GM10248 (cell line): ENCODE measurements at regions not wholly inside any gene's neighbourhood (a gene's known extent, or its start where the extent isn't known, plus 50 kb on each side); places are given as distances from the start of the nearest gene placed in this dataset.

Experiments used
- CTCF ChIA-PET: fragments of 300-600 bp; sonication (Branson Sonifier 250); formaldehyde crosslinking; extraction: SDS; loops from one replicate; lab custom pipeline; 2021; ENCODE audit warnings: antibody characterized with exemption; lab: Yijun Ruan, JAX
- POLR2A ChIA-PET: fragments of 350-650 bp; sonication (Branson Sonifier 250); formaldehyde crosslinking; extraction: SDS; loops from one replicate; lab custom pipeline; 2020; ENCODE audit warnings: antibody characterized with exemption; lab: Yijun Ruan, JAX
- DNase-seq: peaks from one replicate; pipeline ENCODE4 v3.0.0; 2012; ENCODE audit errors: extremely low spot score
- TF ChIP-seq, protein P1 (sequence below): IDR thresholded peaks from 2 replicates; pipeline ENCODE4 v1.5.1; 2012; ENCODE audit warnings: mild to moderate bottlenecking, low read depth; ENCODE audit errors: extremely low read depth, missing control alignments, control extremely low read depth

GRCh38 chr14:83825843-83826242, 1704.1 kb upstream of the FLRT2 start:
- ChIA-PET POLR2A (no interaction called here), CTCF (no interaction called here)

DNA sequence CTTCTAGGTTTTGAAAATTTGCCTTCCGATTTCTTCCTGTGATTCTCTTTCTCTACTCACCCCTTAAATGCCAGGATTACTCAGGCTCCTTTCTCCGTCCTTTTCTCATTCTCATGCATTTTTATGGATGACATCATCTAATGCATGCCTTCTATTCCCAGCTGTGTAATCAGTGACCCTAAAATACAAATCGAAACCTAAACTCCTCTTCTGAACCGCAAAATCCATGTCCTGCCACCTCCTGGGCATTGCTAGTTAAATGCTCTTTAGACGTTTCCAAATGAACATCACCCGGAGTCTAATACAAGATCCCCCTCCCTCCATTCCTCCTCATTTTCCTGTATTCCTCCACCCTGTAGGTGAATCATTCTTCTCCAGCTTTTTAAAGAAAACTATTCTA, 1703.1 kb upstream of the FLRT2 start:
- DNase-seq, result no peak
- TF ChIP-seq, protein P1, sequence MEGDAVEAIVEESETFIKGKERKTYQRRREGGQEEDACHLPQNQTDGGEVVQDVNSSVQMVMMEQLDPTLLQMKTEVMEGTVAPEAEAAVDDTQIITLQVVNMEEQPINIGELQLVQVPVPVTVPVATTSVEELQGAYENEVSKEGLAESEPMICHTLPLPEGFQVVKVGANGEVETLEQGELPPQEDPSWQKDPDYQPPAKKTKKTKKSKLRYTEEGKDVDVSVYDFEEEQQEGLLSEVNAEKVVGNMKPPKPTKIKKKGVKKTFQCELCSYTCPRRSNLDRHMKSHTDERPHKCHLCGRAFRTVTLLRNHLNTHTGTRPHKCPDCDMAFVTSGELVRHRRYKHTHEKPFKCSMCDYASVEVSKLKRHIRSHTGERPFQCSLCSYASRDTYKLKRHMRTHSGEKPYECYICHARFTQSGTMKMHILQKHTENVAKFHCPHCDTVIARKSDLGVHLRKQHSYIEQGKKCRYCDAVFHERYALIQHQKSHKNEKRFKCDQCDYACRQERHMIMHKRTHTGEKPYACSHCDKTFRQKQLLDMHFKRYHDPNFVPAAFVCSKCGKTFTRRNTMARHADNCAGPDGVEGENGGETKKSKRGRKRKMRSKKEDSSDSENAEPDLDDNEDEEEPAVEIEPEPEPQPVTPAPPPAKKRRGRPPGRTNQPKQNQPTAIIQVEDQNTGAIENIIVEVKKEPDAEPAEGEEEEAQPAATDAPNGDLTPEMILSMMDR, result no peak
- ChIA-PET CTCF (no interaction called here), POLR2A (no interaction called here)

More at GRCh38 chr14:83825843-83826242, 1704.1 kb upstream of the FLRT2 start:
- TF ChIP-seq, protein P1, result no peak
- no peak for DNase-seq

DNA sequence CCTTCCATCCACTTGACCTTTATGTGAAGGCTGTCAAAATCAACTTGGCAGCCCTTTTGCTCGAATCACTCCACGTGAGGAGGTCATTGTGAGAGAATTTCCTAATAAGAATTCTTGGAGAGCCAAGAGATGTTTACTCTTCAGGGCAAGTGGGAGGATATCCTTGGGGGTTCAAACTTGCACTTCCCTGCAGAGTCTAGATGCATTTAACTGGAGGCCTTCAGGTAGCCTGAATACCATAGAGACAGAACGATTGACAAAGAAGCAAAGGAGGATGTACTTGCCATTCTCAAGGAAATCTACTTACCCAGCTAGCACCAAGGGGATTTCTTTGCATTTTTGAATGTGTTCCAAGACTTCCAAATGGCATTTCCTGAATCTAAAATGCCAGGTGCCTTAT, 1702.6 kb upstream of the FLRT2 start:
- TF ChIP-seq, protein P1, result no peak
- ChIA-PET CTCF (no interaction called here), POLR2A (no interaction called here)
- DNase-seq, result no peak

DNA sequence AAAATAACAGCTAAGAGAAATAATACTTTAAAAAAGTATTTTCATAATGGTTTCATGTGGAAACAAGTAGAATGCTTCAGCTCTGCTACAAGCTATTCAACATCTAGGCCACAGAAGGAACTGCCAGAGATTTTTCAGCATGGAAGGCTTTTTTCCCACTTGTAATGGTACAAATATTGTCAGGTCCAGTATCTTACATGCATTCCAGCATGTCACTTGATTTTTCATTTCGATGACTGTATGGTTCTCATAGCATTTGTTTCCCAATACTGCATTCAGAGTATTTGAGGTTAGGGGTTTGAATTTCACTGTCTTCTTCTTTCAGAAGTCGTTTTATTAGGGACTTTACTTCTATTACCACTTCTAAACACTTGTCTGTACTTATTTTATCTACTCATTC, 1701.5 kb upstream of the FLRT2 start:
- TF ChIP-seq, protein P1, result no peak
- CTCF ChIA-PET, result no interaction called here
- DNase-seq, result no peak
- POLR2A ChIA-PET, result no interaction called here

- ChIA-PET POLR2A (no interaction called here), CTCF (interaction anchor here (1.4 kb wide), 1 partner anchor 10 kb away, joined by 3 read pairs; no protein-coding TSS in a partner anchor)
- DNase-seq, result no peak
- TF ChIP-seq, protein P1, result no peak
Observed at GRCh38 chr14:83830316-83830715, 1699.6 kb upstream of the FLRT2 start.

- TF ChIP-seq, protein P1, result no peak
- ChIA-PET CTCF (interaction anchor here (1.2 to 2.1 kb wide), 2 partner anchors 16 to 17 kb away, joined by 3 to 5 read pairs; no protein-coding TSS in a partner anchor), POLR2A (no interaction called here)
- no peak for DNase-seq
Observed at GRCh38 chr14:83838226-83838625, 1691.7 kb upstream of the FLRT2 start.
